Frontal cortex (tissue), 3 donors: ENCODE measurements at regions not wholly inside any gene's neighbourhood (a gene's known extent, or its start where the extent isn't known, plus 50 kb on each side); places are given as distances from the start of the nearest gene placed in this dataset.
"Not testable (repeated sequence)": the region's sequence is repeated elsewhere in the genome, so short reads cannot be mapped to it uniquely, and the experiment has no call there.

Experiments
- DNase-seq, 2 donors: peaks; one replicate each; pipeline ENCODE4 v3.0.0; 2012; ENCODE audit warnings: low spot score in 2 of 2
- FAIRE-seq: peaks from 2 replicates; lab custom pipeline; 2012; peaks lifted over from hg19 to GRCh38; lab: Jason Lieb, UNC
- donor health status: control.
- donor health status: control.
- donor health status: control.

DNA sequence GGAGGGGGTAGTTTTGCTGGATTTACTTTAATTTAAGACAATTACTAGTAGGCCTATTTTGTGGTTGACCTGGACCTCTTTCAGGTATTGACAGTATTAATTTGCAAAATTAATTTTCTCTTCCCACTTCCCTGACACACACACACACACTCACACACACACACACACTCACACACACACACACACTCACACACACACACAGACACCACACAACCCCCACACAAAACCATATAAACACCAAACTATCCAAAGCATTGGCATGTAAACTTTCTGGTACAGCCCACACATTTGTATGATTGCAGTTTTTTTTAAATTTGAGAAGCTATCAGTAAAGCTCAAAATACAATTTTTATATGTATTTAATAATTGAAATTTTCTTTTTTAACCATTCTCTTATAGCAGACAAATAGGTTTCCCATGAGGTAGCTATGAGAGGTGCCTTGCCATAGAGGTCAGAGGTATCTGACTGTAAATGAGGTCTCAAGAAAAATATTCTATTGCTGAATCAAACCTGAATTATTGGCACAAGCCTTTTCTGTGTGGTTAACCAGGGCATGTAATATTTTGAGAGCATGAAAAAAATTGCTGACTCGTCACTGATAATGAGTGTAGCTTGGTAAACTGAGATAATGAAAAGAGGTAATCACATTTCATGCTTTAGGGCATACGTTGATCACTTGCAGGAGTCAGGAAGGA is 306.5 kb downstream of the GATA3 start:
- no peak for FAIRE-seq
- DNase-seq: no peak

DNA sequence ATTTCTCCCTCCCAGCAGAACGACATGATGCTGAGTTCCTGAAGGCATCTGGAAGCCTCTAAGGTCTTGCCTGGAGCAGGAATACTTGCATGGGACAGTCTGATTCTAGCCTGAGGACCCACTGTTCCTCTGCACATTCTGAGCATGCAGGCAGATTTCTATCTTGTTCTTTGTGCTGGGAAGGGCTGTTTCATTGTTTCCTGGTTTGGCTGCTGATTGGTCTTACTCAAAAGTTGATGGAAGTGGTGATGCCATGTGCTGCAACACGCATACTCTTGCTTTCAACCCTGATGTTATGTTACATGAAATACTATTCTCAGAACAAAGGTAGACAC is 307.0 kb downstream of the GATA3 start:
- DNase-seq (no peak), FAIRE-seq (no peak)

DNA sequence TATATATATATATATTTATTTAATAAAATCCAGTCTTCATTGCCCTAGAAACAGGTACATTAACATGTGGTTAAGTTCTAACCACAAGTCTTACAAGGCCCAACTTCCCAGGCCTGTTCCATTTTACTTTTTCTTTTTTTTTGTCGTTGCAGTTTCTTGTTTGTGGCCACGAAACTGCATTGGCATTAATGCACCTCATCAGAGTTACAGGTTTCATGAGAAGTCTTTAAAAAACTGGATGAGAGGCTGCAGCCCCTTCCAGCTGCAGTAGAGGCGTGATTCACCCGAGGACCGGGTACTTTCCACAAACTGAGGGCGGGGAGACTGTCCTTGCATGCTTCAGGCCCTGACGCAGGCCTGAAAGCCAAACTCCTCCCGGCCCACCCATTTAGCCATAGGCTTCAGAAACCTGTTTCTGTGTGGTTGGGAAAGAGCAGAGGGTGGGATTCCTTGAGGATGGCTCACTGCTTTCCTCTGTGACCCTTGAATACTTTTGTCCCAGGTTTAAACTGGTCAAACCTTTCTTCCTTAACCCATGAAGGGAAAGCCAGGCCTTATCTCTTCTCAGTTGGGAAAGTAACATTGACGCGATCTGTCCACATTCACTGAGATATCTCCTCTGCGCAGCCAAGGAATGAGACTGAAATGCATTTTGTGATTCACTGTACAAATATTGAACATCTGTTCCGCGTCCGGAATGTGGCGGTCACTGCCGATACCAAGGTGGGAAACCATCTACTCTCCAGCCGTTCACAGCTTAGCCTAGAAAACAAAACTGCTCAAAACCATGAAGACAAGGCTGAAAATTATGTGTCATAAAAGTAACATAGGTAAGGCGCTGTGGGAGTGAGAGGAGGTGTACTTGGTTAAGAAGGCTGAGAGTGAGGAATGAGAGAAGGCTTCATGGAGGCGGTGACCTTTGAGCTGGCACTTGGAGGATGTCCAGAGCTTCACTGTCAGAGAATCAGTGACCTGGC is 311.7 kb downstream of the GATA3 start:
- no peak for FAIRE-seq
- DNase-seq: no peak

DNA sequence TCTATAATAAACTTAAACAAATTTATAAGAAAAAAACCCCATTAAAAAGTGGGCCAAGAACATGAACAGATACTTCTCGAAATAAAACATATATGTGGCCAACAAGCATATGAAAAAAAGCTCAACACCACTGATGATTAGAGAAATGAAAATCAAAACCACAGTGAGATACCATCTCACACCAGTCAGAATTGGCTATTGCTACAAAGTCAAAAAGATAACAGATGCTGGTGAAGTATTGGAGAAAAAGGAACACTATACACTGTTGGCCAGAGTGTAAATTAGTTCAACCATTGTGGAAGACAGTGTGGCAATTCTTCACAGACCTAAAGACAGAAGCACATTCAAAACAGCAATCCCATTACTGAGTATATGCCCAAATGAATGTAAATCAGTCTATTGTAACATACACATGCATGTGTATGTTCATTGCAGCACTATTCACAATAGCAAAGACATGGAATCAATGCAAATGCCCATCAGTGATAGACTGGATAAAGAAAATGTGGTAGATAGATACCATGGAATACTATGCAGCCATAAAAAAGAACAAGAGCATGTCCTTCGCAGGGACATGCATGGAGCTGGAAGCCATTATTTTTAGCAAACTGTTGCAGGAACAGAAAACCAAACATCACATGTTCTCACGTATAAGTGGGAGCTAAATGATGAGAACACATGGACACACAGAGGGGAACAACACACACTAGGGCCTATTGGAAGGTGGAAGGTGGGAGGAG is 313.4 kb downstream of the GATA3 start:
- DNase-seq, FAIRE-seq: not testable (repeated sequence)

DNA sequence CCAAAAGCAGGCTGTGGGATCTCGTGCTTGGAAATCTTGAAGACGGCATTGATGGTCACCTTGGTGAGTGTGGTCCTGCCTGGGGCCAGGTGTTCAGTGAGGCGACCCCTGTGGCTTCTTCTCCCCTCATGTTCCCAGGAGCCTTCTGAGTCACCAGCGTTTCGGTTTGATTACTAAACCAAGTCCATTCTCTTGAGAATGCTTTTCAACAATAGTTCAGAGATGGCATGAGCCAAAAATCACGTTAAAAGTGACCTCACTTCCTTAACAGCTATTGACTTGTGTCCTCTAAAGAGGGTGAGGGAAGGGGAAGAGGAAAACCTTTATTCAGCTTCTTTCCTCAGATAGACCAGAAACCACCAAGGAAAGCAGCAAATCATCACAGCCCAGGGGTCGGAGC is 315.2 kb downstream of the GATA3 start:
- DNase-seq: no peak
- no peak for FAIRE-seq

DNA sequence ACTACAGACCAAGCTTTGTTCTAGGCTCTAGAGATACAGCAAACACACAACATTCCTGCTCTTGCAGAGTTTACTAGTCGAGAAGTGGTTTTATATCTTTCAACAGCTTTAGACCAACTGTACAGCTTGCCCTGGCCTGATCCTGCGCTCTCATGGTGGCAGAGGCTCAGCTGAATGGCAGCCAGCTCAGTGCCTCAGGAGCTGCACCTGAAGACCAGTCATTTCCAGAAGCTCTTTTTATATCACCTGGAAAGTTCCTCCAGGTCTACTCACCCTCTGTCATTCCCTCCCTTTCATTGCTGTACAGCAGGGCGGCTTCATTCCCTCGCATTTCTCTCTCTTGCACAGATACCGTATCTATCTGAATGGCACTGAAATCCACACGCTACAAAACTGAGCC is 319.8 kb downstream of the GATA3 start:
- no peak for FAIRE-seq

DNA sequence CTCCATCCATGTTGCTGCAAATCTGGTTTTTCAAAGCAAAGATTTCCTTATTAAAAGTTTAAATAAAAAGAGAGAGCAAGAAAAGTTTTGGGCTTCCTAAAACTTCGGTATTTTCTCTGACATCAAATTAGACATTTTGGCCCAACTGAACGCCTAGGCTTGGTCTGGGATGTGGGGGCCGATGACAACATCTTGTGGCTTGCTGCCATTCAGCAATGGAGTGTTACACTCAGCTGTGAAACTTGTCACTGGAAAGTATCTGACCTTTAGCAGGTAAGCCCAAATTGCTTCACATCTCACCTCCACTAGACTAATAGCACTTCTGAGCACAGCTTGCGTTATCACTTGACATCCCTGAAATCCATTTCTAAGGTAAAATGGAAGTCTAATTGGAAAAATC is 320.6 kb downstream of the GATA3 start:
- DNase-seq (no peak), FAIRE-seq (no peak)

More for the DNA sequence above, 319.8 kb downstream of the GATA3 start:
- DNase-seq: no peak

DNA sequence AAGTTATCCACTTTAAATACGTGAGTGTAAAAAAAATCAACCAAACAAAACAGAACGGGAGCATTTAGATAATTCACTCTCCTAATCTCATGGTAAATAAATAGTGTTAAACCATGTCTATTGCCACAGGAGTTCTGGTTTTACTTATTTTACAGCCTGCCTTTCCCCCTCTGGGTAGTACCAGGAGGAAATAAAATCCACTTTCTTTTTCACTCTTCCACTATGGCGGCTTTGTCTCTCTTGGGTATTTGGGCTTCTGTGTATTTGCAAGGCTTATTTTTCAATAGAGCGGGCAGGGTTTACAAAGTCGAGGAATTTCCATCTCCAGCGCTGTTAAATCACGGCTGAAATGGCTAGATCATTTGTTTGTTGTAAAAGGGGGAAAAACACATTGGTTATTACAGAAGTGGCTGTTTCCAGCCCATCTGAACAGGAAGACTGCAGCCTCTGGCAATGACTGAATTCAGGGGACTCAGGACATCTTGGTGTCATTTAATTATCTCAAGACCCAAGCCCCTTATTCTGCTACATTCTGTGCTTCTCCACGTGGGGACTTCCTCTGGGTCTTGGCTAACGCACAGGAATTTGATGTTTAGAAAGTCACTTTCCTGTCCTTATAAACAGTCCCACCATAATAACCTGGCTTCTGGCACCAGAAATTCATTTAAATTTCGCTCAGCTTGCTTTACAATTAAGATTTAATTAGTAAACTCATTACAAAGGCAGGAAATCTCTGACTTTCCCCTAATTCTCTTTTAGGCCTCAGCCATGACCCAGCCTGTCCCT is 323.9 kb downstream of the GATA3 start:
- FAIRE-seq: no peak
- no peak for DNase-seq

DNA sequence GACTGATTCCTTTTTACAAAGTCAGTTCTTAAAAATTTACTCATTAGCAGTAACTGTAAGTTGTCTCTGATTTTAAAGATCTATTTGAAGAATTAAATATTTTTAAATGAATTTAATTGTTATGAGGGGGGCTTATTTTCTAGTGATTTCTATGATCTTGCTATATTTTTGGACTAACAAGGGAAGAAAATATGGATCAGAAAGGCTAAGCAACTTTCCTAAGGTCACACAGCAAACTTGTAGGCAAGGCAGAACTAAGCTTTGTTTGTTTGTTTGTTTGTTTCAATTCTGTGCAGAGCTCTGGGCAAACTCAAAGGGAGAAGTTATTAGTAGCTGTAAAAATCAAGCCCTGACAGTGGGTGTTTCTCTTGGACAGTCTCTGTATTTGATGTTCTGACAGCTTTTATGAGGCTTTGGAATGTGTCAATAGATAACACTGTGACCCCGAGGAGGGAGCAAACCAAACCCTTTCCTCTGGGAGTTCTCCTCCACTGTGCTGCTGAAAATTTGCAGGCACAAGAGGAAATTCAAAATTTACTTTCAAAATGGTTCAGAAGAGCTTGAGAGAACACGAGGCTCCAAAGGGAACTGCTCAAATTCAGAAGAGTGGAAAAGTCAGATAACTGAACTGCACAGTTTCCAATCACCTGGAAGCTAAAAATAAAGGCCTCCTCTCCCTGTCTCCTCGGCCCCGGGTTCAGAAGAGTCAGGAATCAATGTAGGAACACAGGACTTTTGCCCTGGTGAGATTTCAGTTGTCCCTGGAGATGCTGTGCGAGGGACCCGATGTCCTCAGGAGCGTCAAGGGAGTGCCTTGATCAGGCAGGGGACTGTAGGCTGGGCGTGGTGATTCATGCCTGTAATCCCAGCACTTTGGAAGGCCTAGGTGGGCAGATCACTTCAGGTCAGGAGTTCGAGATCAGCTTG is 325.7 kb downstream of the GATA3 start:
- FAIRE-seq (no peak), DNase-seq (no peak)

DNA sequence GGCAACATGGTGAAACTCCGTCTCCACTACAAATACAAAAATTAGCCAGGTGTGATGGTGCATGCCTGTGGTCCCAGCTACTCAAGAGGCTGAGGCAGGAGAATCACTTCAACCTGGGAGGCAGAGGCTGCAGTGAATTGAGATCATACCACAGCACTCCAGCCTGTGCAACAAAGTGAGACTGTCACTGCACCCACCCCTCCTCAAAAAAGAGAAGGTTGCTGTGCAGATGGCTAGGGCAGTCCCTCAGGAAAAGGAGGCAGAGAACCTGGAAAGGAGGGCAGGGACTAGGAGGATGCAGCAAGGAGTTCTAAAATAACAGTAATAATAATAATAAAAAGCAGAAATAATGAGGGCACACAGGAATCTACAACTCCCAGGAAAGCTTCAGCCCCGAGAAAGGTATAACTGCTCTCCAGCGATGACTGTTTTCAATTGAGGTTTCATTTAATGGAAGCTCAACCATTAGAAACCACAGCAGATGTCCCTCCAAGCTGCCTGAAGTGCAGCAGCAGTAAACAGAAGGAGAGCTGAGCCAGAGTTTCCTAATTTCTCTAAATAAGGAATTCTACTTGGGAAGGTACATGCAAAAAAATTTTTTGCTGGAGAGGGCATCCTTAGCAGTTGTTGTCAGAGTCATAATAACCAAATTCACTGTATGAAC is 326.5 kb downstream of the GATA3 start:
- FAIRE-seq (no peak), DNase-seq (no peak)

DNA sequence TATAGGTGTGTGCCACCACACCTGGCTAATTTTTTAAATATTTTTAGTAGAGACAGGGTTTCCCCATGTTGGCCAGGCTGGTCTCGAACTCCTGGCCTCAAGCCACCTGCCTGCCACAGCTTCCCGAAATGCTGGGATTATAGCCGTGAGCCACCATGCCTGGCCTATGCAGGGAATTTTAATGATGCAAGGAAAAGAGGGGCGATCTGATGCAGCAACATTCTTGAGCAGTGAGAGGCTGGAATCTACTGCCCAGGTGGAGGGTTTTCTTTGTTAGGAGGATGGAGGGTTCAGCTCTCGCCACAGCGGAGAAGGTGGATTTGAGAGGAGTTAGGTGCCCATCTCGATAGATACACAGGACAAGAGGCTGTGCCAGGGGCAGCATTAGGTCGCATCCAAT is 332.3 kb downstream of the GATA3 start:
- no peak for FAIRE-seq
- no peak for DNase-seq

DNA sequence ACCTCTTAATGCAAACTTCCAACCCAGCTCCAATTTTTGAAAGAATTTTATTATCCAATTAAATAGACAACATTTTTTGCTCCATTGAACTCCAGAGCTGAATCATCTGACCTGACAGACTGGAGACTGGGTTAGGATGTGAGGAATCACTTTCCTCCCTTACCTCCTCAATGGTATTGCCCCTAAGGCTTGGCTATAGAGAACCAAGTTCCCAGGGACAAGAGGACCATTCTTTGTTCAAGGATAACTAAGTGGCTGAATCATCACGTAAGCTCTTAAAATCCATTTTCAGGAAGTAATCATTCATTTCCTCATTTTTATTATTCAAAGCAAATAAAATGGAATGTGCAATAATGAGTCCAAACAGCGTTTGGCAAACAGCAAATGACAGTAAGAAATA is 335.1 kb downstream of the GATA3 start:
- DNase-seq (no peak), FAIRE-seq (no peak)

DNA sequence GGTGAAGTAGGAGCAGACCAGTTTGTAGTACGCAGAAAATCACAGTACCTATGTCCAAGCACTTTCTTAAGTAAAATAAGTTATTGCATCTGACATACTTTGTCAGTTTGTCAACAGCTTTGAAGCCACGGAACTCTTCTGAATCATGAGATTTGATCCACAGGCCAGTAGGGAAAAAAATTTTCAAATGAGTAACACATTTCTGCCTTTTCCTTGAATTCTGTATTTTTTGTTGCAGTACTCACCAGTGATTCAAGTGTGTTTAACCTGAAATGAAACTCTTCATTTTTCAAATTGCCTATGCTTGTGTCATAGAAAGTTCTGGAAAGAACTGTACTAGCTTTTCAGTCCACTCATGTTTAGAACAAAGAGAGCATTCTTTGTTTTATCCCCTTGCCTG is 337.7 kb downstream of the GATA3 start:
- DNase-seq: no peak
- no peak for FAIRE-seq

DNA sequence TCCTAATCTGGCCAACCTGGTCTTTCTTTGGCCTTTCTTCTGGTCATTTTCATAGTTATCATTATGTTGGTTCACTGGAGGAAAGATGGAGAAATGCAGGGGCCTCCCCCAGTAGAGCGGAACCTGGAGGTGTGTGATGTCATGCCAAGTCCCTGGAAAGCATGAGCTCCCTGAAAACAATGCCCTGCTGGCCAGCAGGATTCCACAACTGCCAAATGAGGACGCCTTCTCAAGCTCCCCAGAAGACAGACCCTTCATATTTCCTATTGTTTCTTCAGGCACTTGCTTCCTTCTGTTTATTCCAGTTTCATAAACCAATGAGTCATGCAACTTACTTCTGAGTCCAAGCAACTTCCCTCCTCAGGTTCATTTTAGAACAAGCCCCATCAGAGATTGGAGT is 339.0 kb downstream of the GATA3 start:
- FAIRE-seq (no peak), DNase-seq (no peak)

DNA sequence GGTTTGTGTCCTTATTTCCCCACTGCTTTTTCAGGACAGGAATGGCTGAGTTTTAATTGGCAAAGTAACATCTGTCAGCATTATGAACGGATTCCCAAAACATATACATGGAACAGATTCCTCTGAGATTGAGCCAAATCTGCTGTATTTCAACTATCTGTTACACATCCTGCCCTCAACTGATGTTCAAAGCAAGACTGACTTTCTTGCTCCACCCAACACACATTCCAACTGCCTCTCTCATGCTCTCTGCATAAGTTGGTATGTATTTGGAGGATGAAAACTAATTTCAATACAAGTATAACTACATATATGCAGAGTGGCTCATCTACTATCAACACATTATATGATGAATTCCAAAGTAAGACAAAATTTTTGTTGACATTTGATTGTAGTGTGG is 342.2 kb downstream of the GATA3 start:
- FAIRE-seq: no peak
- no peak for DNase-seq

DNA sequence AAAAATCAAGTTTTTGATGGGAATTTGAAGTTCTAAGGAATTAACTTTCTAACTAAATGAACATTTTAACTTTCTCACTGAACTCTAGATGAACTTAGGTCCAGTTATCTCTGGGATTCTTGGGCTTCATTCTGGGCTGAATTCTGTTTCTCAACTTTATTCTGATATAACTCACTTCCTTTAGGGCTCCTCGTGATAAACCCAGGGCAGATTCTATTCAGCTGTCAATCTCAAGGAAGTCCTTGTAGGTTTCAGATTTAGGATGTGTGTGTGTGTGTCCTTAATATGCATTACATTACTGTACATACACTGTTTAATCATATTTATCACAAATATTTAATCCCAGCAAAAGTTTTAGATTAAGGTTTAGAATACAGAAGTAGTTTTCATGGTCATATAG is 344.3 kb downstream of the GATA3 start:
- FAIRE-seq (no peak), DNase-seq (no peak)

DNA sequence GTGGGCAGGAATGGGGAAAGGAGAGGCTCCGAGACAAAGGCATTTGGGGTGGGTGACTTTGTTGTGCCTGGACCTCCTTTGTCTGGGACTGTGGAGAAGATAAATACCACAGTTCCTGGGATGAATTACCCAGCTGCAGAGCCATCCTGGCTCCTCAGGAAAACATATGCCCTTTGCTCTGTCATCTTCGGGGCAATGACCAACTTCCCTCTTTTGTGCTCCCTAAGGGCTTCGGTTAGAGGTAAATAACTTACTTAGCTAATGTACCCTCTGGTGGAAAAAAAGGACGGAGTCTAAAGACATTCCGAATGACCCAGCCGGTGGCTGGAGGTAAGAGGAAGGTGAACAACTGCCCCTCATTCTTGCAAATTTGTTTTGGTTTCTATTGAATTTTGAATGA is 345.7 kb downstream of the GATA3 start:
- FAIRE-seq (no peak), DNase-seq (no peak)

DNA sequence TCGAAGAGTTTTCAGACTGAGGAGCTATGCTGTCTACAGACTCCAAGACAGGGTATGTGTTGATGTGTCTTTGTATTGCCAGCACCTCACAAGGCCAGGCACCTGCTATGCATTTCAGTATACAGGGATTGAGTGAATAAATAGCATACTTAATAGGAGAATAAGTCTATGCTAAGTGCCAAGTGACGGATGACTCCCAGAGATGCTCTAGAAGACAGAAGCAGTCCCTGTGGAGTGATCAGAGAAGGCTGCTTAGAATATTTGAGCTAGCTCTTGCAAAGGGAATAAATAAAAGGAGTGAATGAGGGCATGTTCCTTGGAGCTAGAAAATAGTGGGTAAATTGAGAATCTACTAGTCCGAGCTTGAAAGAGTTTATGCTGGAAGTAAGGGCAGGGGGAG is 346.4 kb downstream of the GATA3 start:
- no peak for FAIRE-seq
- no peak for DNase-seq
